ENCODE measurements at regions not wholly inside any gene's neighbourhood (a gene's known extent, or its start where the extent isn't known, plus 50 kb on each side); places are given as distances from the start of the nearest gene placed in this dataset.

DNA sequence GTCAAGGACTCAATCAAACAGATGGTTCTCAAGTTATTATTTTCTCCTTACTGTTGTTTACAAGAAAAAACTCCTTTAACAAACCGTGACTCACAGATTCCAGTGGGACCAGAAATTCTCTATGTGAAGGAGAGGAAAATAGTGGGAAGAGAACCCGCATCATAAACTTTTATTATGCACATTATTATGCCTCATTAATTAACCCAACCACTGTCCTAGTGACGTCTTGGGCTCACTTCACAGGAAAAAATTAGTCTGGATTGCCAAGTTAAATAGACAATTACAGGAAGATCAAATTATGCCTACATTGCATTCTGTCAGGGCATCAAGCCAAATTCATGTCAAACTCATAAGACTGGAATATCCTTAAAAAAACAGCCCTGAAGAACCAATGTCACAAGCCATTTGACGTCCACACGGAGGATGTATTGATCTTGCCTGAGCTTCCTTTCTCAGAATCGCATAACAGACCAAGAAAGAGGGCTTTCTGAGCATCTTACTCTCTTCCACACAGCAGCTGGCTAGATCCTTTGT, 347.8 kb downstream of the DUSP10 start:
- no peak for DNase-seq

DNA sequence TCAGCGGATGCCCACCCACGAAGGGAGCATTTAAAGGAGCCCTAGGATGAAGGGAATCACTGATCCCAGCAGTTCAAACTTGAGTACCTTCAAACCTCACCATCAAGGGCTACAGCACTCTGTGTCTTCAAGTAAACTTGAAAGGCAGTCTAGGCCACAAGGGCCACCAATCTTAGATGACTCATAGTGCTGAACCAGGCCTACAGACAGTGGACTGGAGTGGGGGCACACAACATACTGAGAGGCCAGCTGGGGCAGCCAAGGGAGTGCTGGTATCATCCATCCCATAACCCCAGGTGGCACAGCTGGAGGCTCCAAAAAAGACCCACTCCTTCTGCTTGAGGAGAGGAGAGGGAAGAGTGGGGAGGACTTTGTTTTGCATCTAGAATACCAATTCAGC, 345.4 kb downstream of the DUSP10 start:
- DNase-seq, result no peak

DNA sequence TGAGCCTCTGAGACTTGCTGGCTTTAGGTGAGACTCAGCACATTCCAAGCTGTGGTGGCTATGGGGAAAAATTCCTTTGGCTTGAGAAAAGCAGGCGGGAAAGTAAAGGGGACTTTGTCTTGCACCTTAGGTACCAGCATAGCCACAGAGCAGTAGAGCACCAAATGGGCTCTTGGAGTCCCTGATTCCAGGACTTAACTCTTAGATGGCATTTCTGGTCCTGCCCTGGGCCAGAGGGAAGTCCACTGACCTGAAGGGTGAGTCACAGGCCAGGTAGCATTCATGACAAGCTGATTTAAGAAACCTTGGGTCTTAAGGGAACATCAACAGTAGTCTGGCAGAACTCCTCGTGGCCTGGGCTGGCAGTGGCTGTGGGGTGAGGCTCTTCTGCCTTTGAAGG, 344.7 kb downstream of the DUSP10 start:
- no peak for DNase-seq

DNA sequence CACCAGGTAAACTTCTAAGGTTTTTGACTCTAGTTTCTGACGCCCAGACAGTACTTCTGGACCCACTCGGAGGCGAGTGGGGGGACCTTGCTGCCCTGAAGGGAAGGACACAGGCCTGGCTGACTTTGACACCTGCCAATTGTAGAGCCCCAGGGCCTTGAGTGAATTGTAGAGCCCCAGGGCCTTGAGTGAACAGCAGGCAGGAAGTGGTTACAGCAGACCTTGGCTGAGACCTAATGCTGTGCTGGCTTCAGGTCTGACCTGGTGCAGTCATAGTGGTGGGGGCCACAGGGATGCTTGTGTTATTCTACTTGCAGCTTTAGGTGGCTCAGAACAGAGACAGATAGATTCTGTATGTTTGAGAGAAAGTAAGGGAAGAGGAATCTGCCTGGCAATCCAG, 344.3 kb downstream of the DUSP10 start:
- no peak for DNase-seq

DNA sequence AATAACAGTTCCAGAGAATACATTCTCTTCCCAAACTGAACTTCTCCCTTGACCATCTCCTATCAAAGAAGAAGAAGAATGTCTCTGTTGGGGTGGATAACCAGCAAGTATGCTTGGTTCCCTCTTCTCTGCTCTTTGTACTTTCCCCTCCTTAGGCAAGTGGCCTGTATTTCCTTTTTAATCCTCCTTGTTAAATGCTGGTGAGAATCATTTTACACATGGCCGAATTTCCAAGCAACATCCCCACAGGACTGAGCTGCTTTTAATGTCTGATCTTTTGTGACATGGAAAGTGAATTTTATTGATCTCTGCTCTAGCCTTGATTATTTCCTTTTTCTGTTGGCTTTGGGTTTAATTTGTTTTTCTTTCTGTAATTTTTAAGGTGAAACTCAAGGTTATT, 336.7 kb downstream of the DUSP10 start:
- DNase-seq, result no peak

DNA sequence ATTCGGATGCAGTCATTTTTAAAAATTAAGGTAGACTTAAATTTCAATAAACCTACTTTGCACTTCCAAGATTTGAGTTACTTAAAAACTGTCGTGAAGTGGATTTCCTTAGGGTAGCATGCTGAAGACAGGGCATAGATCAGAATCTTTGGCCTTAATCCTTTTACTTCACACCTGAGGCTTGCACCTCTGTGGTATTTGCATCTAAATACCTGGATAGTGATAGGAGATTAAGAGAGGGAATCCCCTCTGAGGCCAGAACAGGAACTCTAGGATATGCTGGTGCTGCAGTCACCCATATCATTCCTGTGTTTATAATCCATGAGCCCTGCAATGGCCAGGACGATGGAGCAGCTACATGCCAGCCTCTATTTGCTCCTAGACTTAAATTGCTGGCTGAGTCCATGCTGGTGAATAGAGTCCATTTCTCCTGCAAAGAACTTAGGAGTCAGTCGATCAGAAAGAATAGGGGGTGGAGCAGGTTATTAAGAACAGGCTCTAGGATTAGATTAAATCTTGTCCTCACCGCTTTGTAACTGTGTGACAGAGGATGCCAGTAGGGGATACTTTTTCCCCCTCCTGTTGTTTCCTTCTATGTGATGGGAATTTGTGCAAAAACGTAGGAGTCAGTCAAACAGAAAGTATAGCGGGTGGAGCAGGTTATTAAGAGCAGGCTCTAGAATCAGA, 333.6 kb downstream of the DUSP10 start:
- DNase-seq, result no peak

DNA sequence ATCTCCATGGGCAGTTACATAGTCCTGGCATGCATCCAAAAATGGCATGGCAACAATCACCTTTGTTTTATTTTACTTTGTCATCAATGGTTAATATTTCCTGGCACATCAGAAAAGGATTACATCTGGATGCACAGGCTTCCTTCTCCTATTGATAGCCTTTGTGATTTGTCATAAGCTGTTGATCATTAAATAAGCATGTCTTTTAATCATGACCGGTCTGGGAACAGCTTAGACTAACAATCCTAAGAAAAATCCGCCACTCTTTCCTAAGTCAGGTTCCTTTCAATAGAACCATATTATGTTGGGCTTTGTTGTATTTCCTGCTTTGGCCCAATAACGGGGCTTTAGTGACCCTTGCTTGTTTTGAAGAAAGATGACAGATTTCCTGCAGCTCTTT, 330.6 kb downstream of the DUSP10 start:
- no peak for DNase-seq

DNA sequence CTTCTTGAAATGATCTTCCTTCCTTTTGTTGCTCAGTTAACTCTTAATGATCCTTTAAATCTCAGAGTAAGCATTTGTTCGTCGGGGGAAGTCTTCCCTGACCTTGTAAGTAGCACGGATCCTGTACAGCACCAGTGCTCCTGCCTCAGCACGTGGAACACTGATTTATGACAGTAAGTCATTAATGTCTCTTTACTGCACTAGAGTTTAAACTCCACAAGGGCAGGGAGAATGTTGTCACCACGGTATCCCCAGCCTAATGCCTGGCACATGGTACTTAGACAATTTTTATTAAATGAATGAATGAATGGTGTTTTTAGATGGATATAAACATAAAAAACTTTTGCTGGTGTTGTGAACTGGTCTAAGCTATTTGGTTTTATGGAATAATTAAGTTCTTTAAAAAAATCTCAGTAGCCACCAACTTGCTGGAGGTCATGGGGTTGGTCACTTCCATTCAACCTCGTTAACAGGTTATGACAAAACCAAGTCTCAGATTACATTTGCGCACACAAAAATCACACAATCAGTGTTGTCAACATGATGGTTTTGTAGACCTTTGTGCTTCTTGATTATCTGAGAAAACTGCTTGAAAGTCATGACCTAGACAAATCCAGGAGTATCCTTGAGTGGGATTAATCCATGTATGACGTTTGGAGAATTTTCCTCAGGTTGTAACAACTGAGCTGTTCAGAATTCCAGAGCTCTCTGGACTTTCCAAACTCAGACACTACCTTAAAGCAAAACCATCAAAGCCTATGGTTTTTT, 326.9 kb downstream of the DUSP10 start:
- DNase-seq, result no peak

DNA sequence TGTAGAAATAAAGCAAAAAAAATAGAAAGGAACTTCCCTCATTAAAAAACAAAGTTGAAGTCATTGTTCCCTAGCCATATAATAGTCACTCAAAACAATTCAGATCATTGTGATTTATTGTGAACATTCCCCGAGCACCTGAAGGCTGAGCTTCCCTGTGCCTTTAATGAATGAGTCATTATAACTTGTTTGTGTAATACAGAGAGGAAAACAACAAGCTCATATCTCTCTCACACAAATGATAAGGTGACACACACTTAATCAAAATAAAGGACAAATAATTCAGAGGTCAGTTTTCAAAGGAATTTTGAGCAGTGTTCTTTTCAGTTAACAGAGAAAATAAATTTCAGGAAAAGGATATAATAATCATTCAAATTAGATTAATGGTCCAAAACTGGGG, 326.2 kb downstream of the DUSP10 start:
- DNase-seq, result no peak

DNA sequence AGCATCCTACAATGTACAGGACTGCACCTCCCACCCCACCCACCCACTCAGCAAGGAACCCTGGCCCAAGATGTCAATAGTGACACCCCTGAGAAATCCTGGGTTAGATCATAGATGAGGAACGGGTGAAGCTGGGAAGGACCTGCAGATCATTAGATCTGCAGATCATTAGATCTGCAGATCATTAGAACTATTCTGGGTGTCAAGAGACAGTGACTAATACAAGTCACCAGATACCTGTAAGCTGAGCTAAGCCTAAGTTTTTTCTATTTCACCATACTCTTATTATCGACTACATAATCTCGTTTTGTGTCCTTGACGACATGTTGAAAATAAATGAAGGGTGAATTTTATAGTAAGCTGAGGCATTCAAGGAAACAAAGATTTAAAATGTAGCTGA, 325.7 kb downstream of the DUSP10 start:
- no peak for DNase-seq

DNA sequence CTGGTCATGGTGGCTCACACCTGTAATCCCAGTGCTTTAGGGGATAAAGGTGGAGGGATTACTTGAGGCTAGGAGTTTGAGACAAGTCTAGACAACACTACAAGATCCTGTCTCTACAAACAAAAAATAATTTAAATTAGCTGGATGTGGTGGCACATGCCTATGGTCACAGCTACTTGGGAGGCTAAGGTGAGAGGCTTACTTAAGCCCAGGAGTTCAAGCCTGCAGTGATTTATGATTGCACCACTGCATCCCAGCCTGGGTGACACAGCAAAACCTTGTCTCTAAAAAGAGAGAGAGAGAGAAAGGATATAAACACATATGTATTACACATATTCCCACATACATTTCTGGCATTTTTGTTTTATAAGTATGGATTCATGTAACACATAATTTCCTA, 325.2 kb downstream of the DUSP10 start:
- no peak for DNase-seq

DNA sequence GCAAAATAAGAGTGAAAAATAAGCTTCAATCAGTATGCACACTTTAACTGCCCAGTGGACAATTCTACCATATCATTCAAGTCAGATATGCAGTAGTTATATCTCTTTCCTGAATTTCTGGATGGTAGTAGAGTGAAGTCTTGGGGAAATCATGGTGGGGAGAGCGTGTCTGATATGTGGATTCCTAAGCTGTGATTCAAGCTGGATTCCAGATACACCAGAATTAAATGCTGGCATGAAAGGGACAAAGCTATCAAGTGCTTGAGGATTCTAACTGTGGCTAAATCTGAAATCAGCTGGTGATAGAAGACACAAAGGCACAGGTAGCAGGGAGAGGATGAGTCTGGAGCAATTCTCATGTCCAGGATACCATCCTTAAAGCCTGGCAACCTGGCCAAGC, 323.5 kb downstream of the DUSP10 start:
- no peak for DNase-seq

DNA sequence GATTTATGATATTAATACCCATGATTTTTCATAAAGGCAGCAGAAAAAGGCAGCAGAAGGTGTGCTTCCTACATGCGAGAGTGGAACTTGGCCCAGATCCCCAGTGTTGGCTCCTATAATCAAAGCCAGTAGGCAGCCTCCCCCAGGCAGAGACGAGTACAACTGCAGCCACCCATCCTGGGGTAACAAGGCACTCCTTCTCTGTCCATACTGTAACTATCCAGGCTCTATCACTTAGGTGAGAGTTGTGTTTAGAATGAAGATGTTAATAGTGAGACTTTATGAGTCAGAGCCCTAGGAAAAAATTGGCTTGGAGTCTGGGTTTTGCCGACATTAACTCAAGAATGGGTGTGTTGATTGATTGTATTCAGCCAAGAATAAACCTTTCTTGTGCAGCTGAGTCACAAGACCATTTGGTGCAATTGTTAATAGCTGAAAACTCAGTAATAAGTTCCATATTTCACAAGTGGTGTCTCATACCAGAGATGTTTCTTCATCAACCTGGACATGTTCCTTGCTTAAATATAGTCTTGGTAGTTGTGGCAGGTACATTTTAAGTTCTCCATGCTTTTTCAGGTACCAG, 322.3 kb downstream of the DUSP10 start:
- DNase-seq, result no peak

DNA sequence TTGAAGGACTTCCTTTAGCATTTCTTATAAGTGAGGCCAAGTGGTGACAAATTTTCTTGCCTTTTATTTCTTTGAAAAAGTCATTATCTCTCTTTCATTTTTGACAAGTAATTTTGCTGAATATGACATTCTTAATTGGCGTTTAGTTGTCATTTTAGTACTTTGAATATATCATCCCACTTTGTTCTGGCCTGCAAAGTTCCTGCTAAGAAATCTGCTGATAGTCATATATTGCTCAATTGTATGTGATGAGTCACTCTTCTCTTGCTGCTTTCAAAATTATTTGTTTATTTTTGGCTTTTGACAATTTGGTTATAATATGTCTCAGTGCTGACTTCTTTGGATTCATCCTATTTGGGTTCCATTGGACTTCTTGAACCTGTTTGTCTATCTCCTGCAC, 312.6 kb downstream of the DUSP10 start:
- peak; percentile 39 for DNase-seq

DNA sequence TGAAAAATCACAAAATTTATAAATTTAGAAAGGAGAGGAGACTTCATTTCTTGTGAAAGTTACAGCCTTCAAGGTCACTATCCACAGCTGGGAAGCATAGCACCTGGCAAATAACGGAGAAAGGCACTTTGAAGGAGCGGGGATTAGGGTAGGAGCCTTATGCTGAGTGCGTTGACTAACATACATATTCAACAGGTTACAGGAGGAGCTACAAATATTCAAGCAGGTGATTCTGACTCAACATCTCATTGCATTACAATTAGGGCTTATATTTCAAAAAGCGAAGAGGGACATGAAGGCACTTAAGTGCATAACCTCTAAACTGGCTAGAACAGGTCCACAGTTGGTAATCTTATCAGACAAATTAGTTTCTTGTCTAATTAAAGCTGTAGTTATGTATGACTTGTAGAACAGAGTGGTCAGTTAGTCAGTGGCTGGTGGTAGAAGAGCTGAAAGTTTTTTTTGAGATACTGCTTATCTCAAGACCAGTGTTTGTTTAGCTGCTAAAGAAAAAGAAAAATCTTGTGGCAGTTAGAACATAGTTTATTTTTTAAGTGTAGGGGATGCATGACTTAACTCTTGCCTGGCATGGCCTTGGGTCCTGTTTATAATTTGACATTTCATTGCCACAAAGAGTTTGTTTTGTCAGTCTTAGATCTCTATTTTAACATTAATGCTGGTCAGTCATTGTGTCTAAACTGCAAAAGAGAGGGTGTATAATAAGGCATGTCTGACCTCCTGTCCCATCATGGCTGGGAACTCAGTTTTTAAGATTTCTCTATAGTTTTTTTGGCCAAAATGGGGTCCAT, 311.5 kb downstream of the DUSP10 start:
- no peak for DNase-seq

DNA sequence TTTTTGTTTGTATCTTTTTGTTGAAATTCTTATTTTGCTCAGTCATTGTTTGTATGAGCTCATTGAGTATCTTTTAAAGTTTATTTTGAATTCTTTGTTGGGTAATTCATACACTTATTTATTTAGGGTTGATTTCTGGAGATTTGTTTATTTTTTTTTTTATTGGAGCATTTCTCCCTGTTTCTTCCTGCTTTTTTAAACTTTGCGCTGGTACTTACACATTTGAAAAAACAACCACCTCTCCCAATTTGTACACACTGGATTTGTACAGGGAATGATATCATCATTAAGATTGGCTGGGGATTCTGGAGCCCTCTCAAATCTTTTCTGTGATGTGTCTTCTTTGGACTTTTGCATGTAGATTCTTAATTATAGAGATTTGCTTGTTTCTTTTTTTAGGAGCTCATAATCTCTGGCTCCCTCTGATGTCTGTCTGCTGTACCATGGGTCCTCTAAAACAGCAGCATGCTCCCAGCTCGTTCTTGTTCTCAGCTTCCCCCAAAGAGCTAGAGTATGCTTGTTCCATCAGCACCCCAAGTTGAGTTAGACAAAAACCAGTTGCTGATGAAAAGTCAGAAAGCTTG, 310.7 kb downstream of the DUSP10 start:
- no peak for DNase-seq

DNA sequence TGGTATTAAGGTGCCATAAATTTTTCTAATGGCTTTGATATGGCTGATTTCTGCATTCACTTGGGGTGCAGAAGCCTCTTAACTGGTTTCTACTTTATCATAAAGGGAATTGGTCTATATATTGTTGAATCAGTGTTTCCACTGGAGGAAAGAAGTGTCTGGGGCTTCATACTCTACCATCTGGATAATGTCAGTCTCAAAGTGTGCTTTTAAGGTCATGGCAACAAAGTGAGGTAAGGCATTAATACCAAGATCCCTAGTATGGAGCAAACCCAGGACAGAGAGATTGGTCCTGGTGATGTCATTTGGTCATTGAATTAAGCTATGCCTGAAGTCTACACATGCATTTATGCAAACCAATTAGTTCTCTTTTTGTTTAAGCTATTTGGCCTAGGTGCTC, 309.9 kb downstream of the DUSP10 start:
- no peak for DNase-seq

DNA sequence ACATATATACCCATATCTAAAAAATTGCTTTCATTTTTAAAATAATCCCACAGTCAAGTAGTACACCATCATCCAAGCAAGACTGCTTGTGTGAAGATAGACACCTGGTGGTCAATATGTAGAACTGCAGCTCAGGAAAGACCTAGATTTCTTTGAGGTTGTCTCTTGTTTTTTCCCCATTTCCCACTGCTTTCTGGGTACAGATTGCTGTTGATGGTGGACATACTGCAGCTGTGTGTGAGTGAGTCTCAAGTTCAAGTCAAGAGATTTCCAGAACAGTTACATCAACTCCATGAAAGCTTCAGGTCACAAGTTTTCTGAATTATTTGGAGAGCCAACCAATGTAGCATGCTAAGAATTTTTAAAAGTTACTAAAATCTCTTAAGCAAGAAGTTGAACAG, 306.4 kb downstream of the DUSP10 start:
- peak; percentile 59 for DNase-seq

DNA sequence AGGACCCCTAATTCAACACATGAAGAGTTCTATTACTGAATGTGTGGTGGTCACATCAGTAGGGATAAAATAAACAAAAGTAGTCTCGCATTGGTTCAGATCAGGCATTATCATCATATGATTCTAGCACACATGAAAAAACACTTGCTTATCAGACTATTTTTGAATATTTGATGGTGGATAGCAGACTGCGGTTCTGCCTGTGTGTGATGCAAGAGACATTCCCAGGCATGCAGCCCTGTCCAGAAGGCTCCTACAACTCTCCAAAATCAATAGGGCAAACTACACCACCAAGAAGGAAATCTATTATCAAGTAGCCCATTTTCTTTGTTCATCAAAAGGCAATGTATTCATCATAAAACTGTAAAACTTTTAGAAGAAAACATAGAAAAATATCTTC, 304.7 kb downstream of the DUSP10 start:
- no peak for DNase-seq

DNA sequence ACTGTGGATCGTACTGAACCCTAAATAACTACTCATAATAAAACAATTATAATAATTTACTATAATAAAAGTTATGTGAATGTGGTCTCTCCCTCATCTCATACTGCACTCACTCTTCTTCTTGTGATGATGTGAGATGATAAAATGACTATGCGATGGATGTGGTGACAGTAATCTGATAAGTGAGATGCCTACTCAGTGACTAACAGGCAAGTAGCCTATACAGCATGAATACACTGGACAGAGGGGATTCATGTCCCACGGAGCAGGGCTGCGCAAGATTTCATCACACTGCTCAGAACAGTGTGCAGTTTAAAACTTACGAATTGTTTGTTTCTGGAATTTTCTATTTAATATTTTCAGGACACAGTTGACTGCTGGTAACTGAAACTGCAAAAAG, 304.0 kb downstream of the DUSP10 start:
- no peak for DNase-seq

DNA sequence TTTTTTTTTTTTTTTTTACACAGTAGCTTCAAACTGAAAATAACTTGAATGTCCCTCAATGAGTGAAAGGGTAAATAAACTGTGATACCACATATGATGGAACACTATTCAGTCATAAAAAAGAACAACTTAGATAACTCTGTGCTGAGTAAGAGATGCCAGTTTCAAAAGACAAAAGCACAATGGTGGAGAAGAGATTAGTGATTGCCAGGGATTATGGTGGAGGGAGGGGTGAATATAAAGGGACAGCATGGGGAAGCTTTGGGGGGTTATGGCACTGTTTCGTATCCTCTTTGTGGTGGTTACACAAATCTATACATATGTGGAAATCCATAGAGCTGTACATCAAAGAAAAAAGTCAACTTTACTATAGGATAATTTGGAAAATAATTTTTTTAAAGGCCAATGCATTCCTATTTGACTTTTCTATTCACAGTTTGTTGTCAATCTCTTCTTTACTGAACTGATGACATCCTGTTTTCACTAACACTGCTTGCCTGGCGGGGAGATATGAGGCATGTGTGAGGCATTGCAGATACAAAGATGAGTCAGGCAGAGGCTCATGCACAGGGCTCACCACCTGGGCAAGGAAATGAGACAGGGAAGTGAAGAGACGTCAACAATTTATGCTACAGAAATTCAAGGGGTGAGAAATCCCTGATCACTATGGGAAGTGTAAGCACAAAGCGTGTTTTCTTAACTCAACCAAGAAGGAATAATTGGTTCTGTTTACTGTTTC, 302.7 kb downstream of the DUSP10 start:
- DNase-seq, result peak; percentile 76
